ENCODE measurements at regions not wholly inside any gene's neighbourhood (a gene's known extent, or its start where the extent isn't known, plus 50 kb on each side); places are given as distances from the start of the nearest gene placed in this dataset.
"Not testable (repeated sequence)": the region's sequence is repeated elsewhere in the genome, so short reads cannot be mapped to it uniquely, and the experiment has no call there.

DNA sequence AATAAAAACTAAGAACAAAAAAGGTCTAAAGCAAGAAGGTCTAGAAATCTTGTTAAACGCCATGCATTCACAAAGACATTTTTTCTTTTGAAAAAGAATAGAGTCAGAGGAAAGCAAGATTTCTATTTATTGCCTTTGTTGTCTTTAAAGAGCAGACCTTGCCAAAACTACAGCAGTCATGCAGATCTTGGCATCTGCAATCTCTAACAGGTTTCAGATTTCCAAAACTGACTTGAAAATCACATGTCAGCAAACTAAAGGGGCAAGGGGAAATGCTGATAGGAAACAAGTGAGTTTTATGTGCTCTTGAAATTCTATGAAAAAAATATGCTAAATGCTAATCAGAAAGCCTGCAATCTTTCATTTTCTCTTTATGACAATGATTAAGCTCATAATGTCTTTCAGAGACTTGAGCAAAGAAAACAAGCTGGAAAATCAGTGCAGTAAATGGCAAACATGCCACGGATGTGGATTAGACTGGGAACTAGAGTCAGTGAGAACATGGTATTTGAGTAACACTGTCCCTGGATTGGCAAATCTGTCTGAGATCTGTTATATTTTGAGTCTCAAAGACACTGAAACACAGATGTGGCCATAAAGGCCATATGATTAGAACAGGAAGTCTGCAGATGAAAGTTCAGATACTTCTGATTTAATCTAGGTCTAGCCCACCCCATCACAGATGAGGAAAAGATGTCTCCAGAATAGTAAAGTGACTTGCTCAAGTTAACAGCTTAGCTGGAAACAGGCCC, 361.4 kb upstream of the RPS23 start:
- no peak for DNase-seq

DNA sequence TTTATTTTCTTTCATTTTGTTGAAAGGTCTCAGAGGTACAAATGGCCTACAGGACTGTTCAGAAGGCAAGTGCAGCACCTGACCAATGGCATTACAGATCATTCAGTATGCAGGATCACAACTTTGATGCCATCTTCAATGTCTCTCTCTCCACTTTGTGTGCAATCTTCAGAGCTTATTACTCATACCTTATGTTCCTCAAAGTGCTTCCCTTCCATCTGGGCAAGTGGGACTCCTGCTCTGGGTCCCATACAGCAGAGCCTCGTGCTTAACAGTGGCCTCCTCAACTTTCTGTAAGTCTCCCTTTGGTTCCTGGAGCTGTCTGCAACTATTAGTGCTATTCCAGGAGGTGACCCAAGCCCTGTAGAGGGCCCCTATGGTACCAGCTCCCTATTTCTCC, 358.4 kb upstream of the RPS23 start:
- DNase-seq: no peak

DNA sequence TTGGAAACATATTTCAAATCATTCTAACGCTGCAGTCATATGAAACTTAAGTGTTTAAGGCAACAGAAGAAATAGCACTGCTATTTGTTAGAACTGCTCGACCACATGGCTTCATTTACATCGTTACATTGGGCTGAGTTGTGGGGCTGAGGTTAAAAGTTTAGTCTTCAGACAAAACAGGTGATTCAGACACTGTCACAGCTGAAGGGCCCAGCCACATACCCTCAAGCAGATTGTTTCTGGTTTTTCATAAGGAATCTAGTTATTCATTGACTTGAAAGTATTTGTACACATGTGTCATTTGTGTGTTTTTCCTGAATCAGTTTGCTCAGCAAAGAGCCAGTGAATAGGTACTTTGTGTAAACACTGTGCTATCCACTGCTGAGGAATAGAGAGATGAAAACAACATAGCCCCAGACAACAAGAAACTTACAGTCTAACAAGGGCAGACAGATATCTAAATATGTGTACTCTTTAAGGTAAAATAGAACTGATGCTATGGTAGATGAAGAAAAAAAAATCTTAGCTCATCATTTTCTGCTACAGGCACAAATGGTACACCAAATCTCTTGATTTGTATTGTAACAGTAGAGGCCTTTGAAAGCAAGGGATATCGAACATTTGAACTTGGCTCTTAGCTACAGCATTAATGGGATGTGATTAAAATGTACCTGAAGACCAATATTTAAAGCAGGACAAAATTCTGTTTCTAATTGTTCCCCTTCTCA, 357.6 kb upstream of the RPS23 start:
- peak; percentile 14 for DNase-seq

DNA sequence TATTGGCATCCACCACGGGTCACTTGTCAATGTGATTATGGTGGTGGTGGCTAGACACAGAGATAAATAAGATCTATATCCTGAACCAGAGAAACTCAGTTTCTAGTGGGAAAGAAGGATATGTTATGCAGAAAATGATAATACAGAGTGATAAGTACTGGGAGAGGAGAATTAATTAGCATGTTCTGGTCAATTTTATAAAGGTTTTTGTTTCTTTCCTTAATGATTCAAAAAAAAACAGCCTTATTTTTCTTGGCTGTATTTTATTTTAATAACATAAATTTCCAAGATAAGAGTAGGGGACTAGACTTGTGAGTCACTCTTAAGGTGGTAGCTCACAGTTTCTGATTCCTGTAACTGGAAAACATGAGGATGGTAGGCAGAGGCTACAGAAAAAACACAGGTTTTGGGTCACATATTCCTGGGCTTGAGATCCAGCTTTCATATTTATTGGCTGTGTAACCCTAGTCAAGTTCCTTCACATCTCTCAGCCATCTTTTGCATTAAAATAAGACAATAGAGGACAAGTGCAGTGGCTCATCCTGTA, 350.3 kb upstream of the RPS23 start:
- no peak for DNase-seq

DNA sequence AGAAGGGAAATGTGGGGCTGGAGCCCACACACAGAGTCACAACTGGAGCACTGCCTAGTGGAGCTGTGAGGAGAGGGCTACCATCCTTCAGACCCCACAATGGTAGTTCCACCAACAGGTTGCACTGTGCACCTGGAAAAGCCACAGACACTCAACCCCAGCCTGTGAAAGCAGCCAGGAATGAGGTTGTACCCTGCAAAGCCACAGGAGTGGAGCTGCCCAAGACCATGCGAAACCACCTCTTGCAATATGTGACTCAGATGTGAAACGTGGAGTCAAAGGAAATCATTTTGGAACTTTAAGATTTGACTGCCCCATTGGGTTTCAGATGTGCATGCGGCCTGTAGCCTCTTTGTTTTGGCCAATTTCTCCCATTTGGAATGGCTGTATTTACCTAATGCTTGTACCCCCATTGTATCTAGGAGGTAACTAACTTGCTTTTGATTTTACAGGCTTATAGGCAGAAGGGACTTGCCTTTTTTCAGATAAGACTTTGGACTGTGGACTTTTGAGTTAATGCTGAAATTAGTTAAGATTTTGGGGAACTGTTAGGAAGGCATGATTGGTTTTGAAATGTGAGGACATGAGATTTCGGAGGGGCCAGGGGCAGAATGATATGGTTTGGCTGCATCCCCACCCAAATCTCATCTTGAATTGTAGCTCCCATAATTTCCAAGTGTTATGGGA, 348.9 kb upstream of the RPS23 start:
- DNase-seq: not testable (repeated sequence)

DNA sequence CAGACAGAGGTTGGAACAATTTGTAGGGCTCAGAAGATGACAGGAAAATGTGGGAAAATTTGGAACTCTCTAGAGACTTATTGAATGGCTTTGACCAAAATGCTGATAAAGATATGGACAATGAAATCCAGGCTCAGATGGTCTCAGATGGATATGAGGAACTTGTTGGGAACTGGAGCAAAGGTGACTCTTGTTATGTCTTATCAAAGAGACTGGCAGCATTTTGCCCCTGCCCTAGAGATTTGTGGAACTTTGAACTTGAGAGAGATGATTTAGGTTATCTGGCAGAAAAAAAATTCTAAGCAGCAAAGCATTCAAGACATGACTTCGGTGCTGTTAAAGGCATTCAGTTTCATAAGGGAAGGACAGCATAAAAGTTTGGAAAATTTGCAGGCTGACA, 347.9 kb upstream of the RPS23 start:
- DNase-seq: not testable (repeated sequence)

DNA sequence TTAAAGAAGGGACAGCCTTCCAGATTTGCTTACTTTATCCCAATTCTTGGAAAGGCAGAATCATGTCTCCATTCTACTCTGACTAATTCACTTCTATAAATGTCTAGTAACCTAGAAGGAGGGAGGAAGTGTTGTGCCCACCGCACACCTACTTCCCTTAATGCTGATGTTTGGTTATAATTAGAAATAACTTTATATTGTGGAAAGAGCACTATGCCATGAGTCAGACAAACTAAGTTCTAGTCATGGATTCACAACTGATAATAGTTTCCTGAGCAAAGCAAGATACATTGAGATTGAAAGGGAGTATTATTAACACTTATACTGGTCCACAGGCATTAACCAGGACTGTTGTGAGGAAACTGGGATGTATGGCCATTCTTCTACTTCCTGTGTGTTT, 345.9 kb upstream of the RPS23 start:
- no peak for DNase-seq

DNA sequence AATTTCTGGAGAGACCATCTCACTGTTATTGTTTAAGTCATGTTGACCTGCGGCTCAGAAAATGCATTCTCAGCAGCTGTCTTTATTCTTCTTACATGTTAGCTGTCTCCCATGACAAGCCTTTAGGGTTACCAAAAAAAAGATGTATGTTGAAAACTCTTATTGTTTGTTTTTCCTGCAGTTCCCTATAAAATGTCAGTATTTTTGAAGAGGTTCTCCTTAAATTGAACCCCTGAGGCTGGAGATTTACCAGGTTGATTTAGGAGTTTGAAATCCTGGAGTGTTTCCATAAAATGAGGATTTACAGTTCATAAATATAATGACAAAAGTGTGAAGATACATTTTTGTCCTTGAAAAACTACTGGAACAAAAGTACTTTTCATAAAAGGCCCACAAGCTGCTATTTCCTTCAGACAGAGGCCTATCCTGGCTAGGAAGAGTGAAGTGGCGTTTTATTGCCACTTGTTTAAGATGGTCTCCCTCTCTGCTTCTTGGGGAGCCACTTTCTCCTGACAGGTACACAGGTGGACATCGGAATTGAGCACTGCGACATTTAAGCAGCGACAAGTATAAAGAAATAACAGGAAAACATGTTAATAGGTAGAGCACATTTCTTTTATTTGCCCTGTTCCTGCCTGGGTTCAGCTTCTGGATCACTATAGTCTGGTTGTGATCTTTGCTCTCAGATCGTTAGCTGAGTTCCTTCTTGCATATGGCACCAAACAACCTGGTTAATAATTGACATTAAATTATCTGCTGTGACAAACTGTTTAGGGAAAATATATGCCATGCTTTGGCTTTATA, 344.8 kb upstream of the RPS23 start:
- no peak for DNase-seq

DNA sequence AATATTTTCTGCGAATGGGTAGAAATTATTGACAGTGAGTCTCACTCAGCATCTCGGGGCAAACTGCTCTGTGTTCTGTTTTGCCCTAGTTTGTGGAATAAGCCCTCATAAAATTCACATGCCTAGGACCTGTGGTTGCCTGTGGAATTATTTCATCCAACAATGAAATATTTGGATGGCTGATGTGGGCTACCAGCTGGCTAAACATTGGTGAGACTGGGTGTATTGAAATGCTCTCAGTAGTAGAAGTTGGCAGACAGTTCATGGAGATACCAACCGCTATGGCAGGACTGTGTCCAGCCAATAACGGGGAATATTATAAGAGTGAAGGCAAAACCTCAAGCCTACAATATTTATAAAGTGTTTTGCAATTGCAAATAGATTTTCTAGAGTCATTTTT, 344.1 kb upstream of the RPS23 start:
- DNase-seq: no peak

DNA sequence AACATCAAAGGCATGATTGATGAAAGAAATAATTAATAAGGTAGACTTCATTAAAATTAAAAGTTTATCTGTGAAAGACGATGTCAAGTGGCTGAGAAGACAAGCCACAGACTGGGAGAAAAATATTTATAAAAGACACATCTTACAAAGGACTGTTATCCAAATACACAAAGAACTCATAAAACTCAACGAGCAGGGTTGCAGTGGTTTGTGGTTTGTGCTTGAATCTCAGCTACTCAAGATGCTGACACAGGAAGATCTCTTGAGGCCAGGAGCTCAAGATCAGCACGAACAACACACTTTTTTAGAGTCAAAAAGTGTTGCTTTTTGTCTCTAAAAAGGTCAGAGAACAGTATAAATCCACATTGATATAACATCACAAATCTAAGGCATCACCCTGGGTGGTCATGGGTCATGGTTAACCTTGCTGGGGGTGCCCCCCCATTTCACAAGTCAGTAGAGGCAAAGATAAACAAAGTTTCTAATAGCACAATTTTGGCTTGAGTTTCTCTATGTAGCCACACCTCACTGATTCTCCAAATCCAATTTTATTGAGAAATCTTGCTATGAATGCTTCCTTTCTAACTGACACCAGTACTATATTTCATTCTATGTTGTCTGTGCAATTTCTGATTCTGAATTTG, 342.9 kb upstream of the RPS23 start:
- DNase-seq: peak; percentile 6

DNA sequence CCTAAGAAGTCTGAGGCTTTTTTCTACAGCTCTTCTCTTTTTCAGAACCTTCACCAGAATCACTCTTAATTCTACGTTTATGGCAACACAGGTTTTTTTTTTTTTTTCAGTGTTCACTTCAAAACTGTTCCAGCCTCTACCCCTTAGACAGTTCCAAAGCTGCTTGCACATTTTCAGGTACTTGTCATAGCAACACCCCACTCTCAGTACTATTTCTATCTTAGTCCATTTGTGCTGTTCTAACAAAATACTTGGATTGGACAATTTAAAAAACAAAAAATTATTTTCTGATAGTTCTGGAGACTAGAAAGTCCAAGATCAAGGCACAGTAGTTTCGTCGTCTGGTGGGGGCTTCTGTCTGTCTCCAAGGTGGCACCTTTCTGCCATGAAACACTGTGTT, 340.9 kb upstream of the RPS23 start:
- no peak for DNase-seq

DNA sequence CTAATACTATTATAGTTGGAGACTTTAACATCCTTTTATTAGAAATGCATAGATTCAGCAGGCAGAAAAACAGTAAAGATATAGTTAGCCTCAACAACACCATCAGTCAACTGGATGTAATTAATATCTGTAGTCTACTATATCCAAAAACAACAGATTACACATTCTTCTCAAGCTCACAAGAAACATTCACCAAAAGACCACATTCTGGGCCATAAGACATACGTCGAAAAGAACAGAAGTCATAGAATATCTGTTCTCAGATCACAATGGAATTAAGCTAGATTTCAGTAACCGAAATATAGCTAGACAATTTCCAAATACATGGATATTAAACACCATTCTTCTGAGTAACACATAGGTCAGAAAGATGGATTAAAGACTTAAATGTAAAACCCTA, 336.6 kb upstream of the RPS23 start:
- DNase-seq: no peak

DNA sequence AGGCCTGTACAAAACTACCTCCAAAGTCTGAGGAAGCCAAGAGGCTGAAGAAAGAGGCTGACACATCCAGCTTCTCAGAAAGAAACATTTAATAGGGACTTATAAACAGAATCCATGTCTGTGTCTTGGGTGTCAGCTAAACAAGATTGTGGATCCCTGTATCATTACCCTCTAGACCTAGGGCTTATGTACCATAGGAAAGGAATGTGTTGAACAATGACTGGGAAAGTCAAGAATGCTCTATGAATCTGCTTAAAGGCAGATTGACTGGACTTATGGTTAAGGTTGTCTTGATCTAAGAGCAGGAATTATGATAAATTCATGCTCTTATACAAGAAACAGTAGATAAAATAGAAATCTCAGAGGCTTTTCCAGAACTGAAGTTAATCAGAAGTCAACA, 335.7 kb upstream of the RPS23 start:
- DNase-seq: no peak

DNA sequence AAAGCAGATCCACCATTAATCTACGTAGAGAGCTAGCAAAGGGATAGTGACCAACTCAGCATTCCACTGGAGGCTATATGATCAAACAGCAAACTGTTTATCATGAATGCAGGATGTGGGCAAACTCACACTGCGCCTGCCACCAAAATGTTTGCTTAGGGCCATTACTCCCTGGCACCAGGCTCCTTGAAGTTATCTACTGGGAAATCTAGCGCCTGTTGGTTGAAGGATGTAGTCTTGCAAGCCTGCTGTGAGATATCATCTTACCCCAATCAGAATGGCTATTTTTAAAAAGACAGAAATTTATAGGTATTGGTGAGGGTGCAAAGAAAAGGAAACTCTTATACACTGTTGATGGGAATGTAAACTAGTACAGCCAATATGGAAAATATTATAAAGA, 332.5 kb upstream of the RPS23 start:
- DNase-seq: no peak

DNA sequence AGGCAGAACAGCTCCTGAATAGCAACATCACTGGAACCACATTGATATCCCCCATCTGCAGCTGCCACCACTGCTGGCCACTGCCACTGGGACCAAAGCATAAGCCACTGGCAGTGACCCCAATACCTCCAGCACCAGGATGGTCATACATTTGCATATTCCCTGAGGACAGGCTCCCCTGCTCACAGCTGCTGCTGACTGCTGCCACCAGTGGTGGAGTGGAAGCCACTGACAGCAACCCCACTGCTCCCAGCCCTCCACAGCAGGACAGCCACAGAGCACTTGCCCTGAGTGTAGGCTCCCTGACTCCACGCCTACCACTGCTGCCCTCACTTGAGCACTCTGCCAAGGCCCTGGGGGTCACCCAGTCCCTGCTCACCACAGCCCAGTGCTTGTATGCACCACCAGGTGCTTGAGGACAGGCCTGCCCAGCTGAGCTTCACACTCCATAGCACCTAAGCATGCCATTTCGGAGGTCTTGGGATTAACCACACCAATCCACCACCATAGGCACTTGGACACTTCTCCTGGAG, 327.4 kb upstream of the RPS23 start:
- DNase-seq: no peak

DNA sequence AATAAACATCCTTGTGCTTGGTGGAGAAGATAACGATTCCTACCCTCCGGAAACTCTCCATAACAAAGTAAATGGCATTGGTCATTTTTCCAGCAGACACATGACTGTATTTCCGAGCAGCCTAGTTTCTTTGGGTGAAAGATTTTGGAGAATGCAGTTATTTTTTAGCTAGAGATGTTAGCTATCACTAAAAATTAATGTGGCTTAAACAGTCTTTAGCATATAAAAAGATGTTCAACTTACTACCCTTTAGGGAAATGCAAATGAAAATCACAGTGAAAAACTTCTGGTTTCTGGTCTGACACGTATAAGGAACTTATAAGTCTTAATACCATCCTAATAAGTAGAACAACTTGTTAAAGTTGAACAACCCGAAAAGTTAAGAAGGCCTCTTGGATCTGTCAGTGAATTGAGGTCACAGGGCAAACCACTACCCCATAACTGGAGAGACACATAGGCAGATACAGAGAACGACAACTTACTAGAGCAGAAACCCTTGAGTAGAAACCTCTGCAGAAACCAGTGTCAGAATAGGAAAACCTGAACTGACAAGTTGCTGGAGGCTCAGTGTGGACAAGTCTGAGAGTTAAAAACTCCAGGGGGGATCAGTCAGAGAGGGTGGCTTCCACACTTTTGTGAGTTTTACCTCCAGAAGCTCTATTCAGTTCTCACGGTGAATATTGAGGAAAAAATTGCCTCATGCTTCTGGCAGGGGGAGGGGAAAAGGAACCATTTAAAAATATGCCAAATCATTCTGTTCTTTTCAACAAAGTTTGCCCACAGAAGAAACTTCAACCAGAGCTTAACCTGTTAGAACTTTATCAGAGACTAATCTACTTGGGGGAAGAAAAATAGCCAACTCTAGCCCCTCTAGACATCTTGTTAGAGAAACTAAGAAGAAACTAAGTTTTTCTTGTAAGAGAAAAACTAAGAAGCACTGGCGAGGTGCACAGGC, 325.2 kb upstream of the RPS23 start:
- no peak for DNase-seq

DNA sequence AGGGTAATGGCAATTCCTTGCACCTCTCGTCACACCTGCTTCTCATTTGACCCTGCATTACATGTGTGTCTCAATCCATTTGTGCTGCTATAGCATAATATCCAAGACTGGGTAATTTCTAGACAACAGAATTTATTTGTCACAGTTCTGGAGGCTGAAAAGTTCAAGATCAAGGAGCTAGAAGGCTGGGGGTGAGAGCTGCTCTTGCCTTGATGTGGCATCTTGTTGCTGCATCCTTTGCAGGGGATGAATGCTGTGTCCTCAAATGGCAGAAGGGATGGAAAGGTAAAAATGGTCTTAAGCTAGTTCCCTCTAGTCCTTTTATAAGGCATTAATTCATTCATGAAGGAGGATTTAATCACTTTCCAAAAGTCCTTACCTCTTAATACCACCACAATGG, 323.7 kb upstream of the RPS23 start:
- no peak for DNase-seq

DNA sequence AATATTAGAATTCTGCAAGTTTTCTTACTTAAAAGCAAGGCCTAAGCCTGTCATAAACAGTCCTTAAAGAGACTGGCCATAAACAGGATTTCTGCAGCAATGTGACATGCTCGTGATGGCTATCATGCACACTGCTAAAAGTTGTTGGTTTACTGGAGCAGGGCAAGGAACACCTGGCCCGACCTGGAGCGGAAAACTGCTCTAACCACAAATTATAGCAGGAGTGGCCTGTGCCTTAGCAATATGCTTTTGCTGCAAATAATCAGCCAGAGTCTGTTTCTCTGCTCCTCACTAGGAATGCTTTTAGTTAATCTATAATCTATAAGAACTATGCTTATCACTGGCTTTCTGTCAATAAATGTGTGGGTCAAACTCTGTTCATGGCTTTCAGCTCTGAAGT, 322.9 kb upstream of the RPS23 start:
- no peak for DNase-seq

DNA sequence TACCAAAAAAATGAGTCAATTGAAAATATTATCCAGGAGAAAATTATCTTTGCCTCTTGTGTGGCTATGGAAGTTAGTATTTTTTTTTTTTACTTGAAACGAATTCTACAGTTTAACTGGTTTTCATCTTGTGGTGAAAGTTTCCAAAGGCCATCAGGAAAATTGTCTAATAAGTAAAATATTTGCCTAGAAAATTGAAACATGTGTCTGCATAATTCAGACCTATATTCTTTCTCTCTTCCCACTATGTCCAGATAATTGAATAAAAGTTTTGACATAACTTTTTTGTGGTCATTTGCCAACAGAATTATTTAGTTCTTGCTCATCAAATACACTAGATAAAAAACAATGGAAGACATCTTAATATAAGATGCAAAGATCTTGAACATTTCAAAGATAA, 321.5 kb upstream of the RPS23 start:
- no peak for DNase-seq

DNA sequence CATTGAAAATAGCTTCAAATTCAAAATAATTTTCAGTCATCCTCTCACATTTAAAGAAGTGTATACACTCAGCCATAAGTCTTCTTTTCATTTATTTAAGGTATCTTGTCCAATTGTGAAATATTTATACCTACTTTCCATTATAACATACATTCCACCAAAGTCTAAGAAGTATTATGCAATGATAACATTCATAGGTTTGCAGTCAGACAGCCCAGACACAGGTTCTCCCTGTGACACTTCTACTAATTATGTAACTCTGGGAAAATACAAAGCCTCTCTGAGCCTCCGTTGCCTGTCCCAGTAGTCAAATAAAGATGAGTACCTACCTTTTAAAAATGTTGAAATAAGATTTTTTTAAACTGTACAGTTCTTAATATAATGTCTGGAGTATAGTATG, 320.9 kb upstream of the RPS23 start:
- DNase-seq: no peak

DNA sequence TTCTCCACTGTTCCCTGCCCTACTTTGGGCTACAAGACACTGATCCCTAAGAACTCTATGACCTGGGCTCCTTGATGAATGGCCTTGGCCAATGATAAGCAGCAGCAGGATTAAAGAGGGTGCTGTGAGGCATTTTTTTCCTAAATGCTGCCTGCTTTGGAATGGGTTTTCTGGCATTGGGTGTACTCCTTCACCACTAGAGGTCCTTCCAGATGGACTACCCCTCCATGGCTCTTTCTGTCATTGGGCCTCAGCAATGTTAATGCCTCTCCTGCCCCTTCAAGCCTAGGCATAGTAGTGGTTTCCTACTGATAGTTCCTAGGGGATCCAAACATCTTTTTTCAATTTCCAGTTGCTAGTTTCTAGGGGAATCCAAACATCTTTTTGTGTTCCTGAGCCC, 319.3 kb upstream of the RPS23 start:
- DNase-seq: no peak

All from activated CD4-positive, alpha-beta T cell treated with anti-CD3 and anti-CD28 coated beads, Interleukin-2, Interleukin-6, amounts not matched to agents 100 ng/mL and 50 ng/mL, durations not matched to agents 16 hours and 8 hours (primary cell).